SU-DHL-6 (cell line): ENCODE measurements at regions not wholly inside any gene's neighbourhood (a gene's known extent, or its start where the extent isn't known, plus 50 kb on each side); places are given as distances from the start of the nearest gene placed in this dataset.

ENCODE experiments used
- H2AFZ ChIP-seq: fragments of 200-600 bp; sonication (generic); 2 replicates; pipeline ENCODE4 v1.6.1; 2014; ENCODE audit warnings: low read depth, mild to moderate bottlenecking, moderate library complexity, mixed read lengths, antibody characterized with exemption, low read length; ENCODE audit not compliant: severe bottlenecking
- H3F3A ChIP-seq: fragments of 200-600 bp; shearing (Covaris generic); 2 replicates; pipeline ENCODE4 v1.6.0; 2016; ENCODE audit warnings: antibody characterized with exemption, mild to moderate bottlenecking; ENCODE audit not compliant: insufficient read depth
- H3K27ac ChIP-seq: fragments of 200-600 bp; sonication (generic); 2 replicates; pipeline ENCODE4 v1.5.1; 2016; ENCODE audit warnings: low read depth, mild to moderate bottlenecking, low read length, moderate library complexity, mixed read lengths
- H3K27me3 ChIP-seq: fragments of 200-600 bp; sonication (generic), shearing (Covaris generic); 2 replicates; pipeline ENCODE4 v1.6.0; 2014; ENCODE audit warnings: mild to moderate bottlenecking, low read length
- H3K36me3 ChIP-seq: fragments of 200-600 bp; sonication (generic); 2 replicates; pipeline ENCODE4 v1.6.1; 2014; ENCODE audit warnings: mild to moderate bottlenecking, low read length, mixed read lengths
- H3K4me2 ChIP-seq: fragments of 300-600, 200-600 bp; shearing (Covaris generic), sonication (generic); 2 replicates; pipeline ENCODE4 v1.6.0; 2014; ENCODE audit warnings: low read length, low read depth, mild to moderate bottlenecking; ENCODE audit not compliant: poor library complexity, severe bottlenecking
- H3K4me3 ChIP-seq: fragments of 200-600 bp; sonication (generic); 2 replicates; pipeline ENCODE4 v1.5.1; 2014; ENCODE audit warnings: antibody characterized with exemption, low read length, mild to moderate bottlenecking, mixed read lengths; ENCODE audit not compliant: insufficient read depth, poor library complexity, severe bottlenecking
- H3K79me2 ChIP-seq: fragments of 200-600 bp; sonication (generic); 2 replicates; pipeline ENCODE4 v1.6.1; 2014; ENCODE audit warnings: mild to moderate bottlenecking, low read length, moderate library complexity; ENCODE audit not compliant: insufficient read depth
- H3K9ac ChIP-seq: fragments of 200-600 bp; sonication (generic); 2 replicates; pipeline ENCODE4 v1.7.0; 2014; ENCODE audit warnings: mild to moderate bottlenecking, low read length
- H3K9me2 ChIP-seq: fragments of 200-600 bp; sonication (generic); replicated peaks from 2 replicates; pipeline ENCODE4 v1.6.1; 2014; ENCODE audit warnings: low read length; ENCODE audit not compliant: insufficient read depth
- H3K9me3 ChIP-seq: fragments of 200-600 bp; sonication (generic); 2 replicates; pipeline ENCODE4 v1.6.1; 2014; ENCODE audit warnings: low read length, mixed read lengths; ENCODE audit not compliant: insufficient read depth
- H4K20me1 ChIP-seq: fragments of 200-600 bp; sonication (generic); 2 replicates; pipeline ENCODE4 v1.6.1; 2014; ENCODE audit warnings: low read depth, mild to moderate bottlenecking, antibody characterized with exemption, low read length, moderate library complexity, mixed read lengths
- EZH2phosphoT487 ChIP-seq: fragments of 200-600 bp; sonication (generic), shearing (Covaris generic); conservative IDR thresholded peaks from 2 replicates; pipeline ENCODE4 v1.6.1; 2018; ENCODE audit warnings: mild to moderate bottlenecking, antibody characterized with exemption, low read length, moderate library complexity, mixed read lengths
- TF ChIP-seq, protein P1 (sequence below): fragments of 200-600 bp; sonication (generic); IDR thresholded peaks from one replicate; pipeline ENCODE4 v1.5.1; 2017; ENCODE audit warnings: antibody characterized with exemption, mild to moderate bottlenecking, low read length, moderate library complexity; ENCODE audit not compliant: insufficient read depth, poor library complexity, severe bottlenecking

DNA sequence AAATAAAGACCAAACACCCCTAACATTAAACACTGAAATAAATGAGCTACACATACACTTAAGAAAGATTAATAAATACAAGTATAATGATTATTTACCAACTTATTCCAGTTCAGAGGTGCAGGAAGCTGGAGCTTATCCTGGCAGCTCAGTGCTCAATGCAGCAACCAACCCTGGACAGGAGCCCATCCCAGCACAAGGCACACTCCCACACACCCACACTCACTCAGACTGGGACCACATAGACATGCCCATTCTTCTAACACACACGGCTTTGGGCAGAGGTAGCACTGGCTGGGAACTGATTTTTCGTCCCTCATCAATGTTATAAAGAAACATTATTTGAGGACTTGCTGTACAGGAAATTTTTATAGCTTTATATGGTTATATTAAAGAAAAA, 797.4 kb downstream of the RPS29 start:
- TF ChIP-seq EZH2phosphoT487 = no peak
- TF ChIP-seq, protein P1, sequence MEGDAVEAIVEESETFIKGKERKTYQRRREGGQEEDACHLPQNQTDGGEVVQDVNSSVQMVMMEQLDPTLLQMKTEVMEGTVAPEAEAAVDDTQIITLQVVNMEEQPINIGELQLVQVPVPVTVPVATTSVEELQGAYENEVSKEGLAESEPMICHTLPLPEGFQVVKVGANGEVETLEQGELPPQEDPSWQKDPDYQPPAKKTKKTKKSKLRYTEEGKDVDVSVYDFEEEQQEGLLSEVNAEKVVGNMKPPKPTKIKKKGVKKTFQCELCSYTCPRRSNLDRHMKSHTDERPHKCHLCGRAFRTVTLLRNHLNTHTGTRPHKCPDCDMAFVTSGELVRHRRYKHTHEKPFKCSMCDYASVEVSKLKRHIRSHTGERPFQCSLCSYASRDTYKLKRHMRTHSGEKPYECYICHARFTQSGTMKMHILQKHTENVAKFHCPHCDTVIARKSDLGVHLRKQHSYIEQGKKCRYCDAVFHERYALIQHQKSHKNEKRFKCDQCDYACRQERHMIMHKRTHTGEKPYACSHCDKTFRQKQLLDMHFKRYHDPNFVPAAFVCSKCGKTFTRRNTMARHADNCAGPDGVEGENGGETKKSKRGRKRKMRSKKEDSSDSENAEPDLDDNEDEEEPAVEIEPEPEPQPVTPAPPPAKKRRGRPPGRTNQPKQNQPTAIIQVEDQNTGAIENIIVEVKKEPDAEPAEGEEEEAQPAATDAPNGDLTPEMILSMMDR = no peak
- H3F3A ChIP-seq = no peaks in the 10 kb centered on the region
- H2AFZ ChIP-seq = no peak overlapping the region
- no peaks in the 10 kb centered on the region for H3K79me2 ChIP-seq
- H3K4me3 ChIP-seq = no peak overlapping the region
- H3K27me3 ChIP-seq = no peaks in the 10 kb centered on the region
- no peak overlapping the region for H3K4me2 ChIP-seq
- H4K20me1 ChIP-seq = no peaks in the 10 kb centered on the region
- H3K36me3 ChIP-seq = no peaks in the 10 kb centered on the region; the same call in 1 of the 2 replicates
- H3K9me2 ChIP-seq = no peaks in the 10 kb centered on the region
- no peaks in the 10 kb centered on the region for H3K9me3 ChIP-seq
- H3K9ac ChIP-seq = no peak overlapping the region
- no peak overlapping the region for H3K27ac ChIP-seq

DNA sequence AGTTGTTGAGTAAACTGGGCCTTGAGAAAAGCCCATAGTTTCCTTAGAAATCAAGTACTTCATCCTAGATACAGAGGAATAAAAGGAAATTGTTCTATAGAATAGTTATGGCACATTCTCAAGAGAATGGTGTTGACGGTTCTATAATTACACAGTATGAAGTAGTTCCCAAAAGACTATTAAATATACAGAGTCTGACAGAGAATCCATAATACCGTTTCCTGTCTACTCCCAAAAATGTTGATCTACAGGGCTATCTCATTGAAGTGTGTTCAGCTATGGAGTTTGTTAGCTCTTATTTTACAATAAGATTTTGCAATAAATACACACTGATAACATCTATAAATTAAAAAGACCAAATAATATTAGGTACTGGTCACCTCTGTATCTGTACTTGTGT, 799.7 kb downstream of the RPS29 start:
- H3K36me3 ChIP-seq = no peaks in the 10 kb centered on the region; the same call in 1 of the 2 replicates
- H3K27ac ChIP-seq = no peak overlapping the region
- H3F3A ChIP-seq = no peaks in the 10 kb centered on the region
- no peaks in the 10 kb centered on the region for H3K79me2 ChIP-seq
- H3K4me2 ChIP-seq = no peak overlapping the region
- no peaks in the 10 kb centered on the region for H3K9me2 ChIP-seq
- H3K9ac ChIP-seq = no peak overlapping the region
- H2AFZ ChIP-seq = no peak overlapping the region
- no peak for TF ChIP-seq EZH2phosphoT487
- TF ChIP-seq, protein P1 = no peak
- H3K27me3 ChIP-seq = no peaks in the 10 kb centered on the region
- no peaks in the 10 kb centered on the region for H4K20me1 ChIP-seq
- no peaks in the 10 kb centered on the region for H3K9me3 ChIP-seq
- no peak overlapping the region for H3K4me3 ChIP-seq

DNA sequence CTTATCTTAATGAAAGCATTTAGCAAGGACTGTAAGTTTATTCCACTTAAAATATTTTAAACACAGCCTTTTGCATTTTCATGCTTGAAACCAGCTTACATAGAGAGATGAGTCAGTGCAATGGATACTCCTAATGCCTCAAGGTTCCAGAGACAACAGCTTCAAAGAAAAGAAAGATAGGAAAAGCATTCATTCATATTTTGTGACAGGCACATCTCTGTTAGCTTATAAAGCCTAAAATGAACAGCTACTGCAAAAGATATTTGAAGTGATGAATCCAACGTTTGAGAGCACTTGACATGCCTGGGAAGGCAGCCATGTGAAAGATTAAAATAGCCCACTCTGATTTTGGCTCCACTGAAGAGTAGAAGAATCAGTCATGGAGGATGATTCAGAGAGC, 814.5 kb downstream of the RPS29 start:
- no peaks in the 10 kb centered on the region for H3K27me3 ChIP-seq
- H3K79me2 ChIP-seq = no peaks in the 10 kb centered on the region
- no peak for TF ChIP-seq EZH2phosphoT487
- TF ChIP-seq, protein P1 = no peak
- no peaks in the 10 kb centered on the region for H4K20me1 ChIP-seq
- no peaks in the 10 kb centered on the region for H3K9me3 ChIP-seq
- H2AFZ ChIP-seq = no peak overlapping the region
- no peak overlapping the region for H3K9ac ChIP-seq
- H3K36me3 ChIP-seq = no peaks in the 10 kb centered on the region
- H3F3A ChIP-seq = no peaks in the 10 kb centered on the region
- no peak overlapping the region for H3K4me2 ChIP-seq
- H3K27ac ChIP-seq = no peak overlapping the region
- no peak overlapping the region for H3K4me3 ChIP-seq
- H3K9me2 ChIP-seq = no peaks in the 10 kb centered on the region
